PC-9 (cell line): ENCODE measurements at regions not wholly inside any gene's neighbourhood (a gene's known extent, or its start where the extent isn't known, plus 50 kb on each side); places are given as distances from the start of the nearest gene placed in this dataset.
A peak's percentile ranks its signal among the peaks of the same experiment; 100 is the strongest.

Source experiments
- BruUV-seq: library from RNA; stranded (reverse); fragments of 400-500 nt; replicated peaks from 2 replicates; lab custom pipeline; 2021; lab: Mats Ljungman, UMichigan
- CTCF ChIA-PET: fragments of 300-600 bp; sonication (Branson Sonifier 250); formaldehyde crosslinking; loops from one replicate; lab custom pipeline; 2022; ENCODE audit warnings: antibody characterized with exemption; lab: Charles Lee
- POLR2A ChIA-PET: fragments of 300-600 bp; sonication (Branson Sonifier 250); formaldehyde crosslinking; loops from one replicate; lab custom pipeline; 2022; ENCODE audit warnings: antibody characterized with exemption; ENCODE audit not compliant: unreplicated experiment; lab: Charles Lee
- DNase-seq, 2 experiments: peaks; one replicate each; pipeline versions ENCODE4 v3.0.0 to v3.0.0-alpha.2; 2015 to 2022; ENCODE audit warnings: mixed read lengths in 1 of 2
- H2AFZ ChIP-seq: fragments of 200-600 bp; sonication (generic); 2 replicates; pipeline ENCODE4 v1.8.1; 2017; ENCODE audit warnings: antibody characterized with exemption
- H3F3A ChIP-seq: fragments of 200-600 bp; sonication (generic); 2 replicates; pipeline ENCODE4 v1.8.1; 2017; ENCODE audit warnings: antibody characterized with exemption, mild to moderate bottlenecking, low read depth; ENCODE audit not compliant: insufficient read depth
- H3K27ac ChIP-seq: fragments of 200-600 bp; sonication (generic); 2 replicates; pipeline ENCODE4 v1.6.1; 2016; ENCODE audit warnings: mixed run types
- H3K27me3 ChIP-seq: fragments of 200-600 bp; sonication (generic); 2 replicates; pipeline ENCODE4 v1.6.1; 2016; ENCODE audit warnings: low read depth, mixed run types; ENCODE audit not compliant: insufficient read depth
- H3K36me3 ChIP-seq: fragments of 200-600 bp; sonication (generic); 2 replicates; pipeline ENCODE4 v1.6.1; 2016; ENCODE audit warnings: low read depth, mixed run types
- H3K4me1 ChIP-seq: fragments of 200-600 bp; sonication (generic); replicated peaks from 2 replicates; pipeline ENCODE4 v1.6.1; 2016; ENCODE audit warnings: mixed run types; ENCODE audit not compliant: insufficient read depth
- H3K4me2 ChIP-seq: fragments of 200-600 bp; sonication (generic); 2 replicates; pipeline ENCODE4 v1.6.1; 2017; ENCODE audit warnings: mixed run types
- H3K4me3 ChIP-seq: fragments of 200-600 bp; sonication (generic); 2 replicates; pipeline ENCODE4 v1.6.1; 2016; ENCODE audit warnings: mixed run types
- H3K79me2 ChIP-seq: fragments of 200-600 bp; sonication (generic); 2 replicates; pipeline ENCODE4 v1.6.1; 2017; ENCODE audit warnings: low read depth, mixed run types
- H3K9me2 ChIP-seq: fragments of 200-600 bp; sonication (generic); 2 replicates; pipeline ENCODE4 v1.8.1; 2017; ENCODE audit warnings: mild to moderate bottlenecking; ENCODE audit not compliant: insufficient read depth
- H3K9me3 ChIP-seq: fragments of 200-600 bp; sonication (generic); 2 replicates; pipeline ENCODE4 v1.8.1; 2016; ENCODE audit warnings: low read depth; ENCODE audit not compliant: insufficient read depth
- H4K20me1 ChIP-seq: fragments of 200-600 bp; sonication (generic); 2 replicates; pipeline ENCODE4 v1.8.1; 2017; ENCODE audit not compliant: insufficient read depth
- CTCF ChIP-seq: fragments of 200-600 bp; sonication (generic); conservative IDR thresholded peaks from 2 replicates; pipeline ENCODE4 v1.6.1; 2017; ENCODE audit warnings: mixed run types, antibody characterized with exemption, mild to moderate bottlenecking, moderate library complexity
- EZH2 ChIP-seq: fragments of 200-600 bp; sonication (generic); IDR thresholded peaks from 2 replicates; pipeline ENCODE4 v1.8.0; 2017; ENCODE audit warnings: antibody characterized with exemption, low read depth
- intact Hi-C: fragments of 100-400 bp; cut with micrococcal nuclease; formaldehyde crosslinking; loops from one replicate; pipeline ENCODE4 v1.10.0; 2022; ENCODE audit not compliant: unreplicated experiment

- no peaks in the 10 kb centered on the region for H3K9me3 ChIP-seq
- intact Hi-C loops = no loop called here
- H3K27me3 ChIP-seq = peaks cover 97% of the 10 kb centered on the region
- H4K20me1 ChIP-seq = no peaks in the 10 kb centered on the region
- no peaks in the 10 kb centered on the region for H3F3A ChIP-seq
- no peaks in the 10 kb centered on the region for H3K36me3 ChIP-seq
- BruUV-seq = no TSS peak
- DNase-seq = peak in 1 of 2 experiments; percentile 21
- no peak for TF ChIP-seq CTCF
- no peak for TF ChIP-seq EZH2
- no peak overlapping the region for H3K27ac ChIP-seq
- no peak overlapping the region for H2AFZ ChIP-seq
- H3K4me1 ChIP-seq = no peaks in the 10 kb centered on the region
- ChIA-PET POLR2A (no interaction called here), CTCF (no interaction called here)
- no peaks in the 10 kb centered on the region for H3K9me2 ChIP-seq
- H3K79me2 ChIP-seq = no peaks in the 10 kb centered on the region
- no peak overlapping the region for H3K4me2 ChIP-seq
- H3K4me3 ChIP-seq = no peak overlapping the region
Measured at GRCh38 chr20:59437601-59438031, 137.2 kb downstream of the EDN3 start.

GRCh38 chr20:59438201-59438600 is 137.8 kb downstream of the EDN3 start:
- CTCF ChIA-PET = no interaction called here
- H3F3A ChIP-seq = no peaks in the 10 kb centered on the region
- no peaks in the 10 kb centered on the region for H3K9me3 ChIP-seq
- H3K36me3 ChIP-seq = no peaks in the 10 kb centered on the region
- intact Hi-C loops = no loop called here
- H3K27me3 ChIP-seq = peaks cover 97% of the 10 kb centered on the region
- H3K4me2 ChIP-seq = no peak overlapping the region
- TF ChIP-seq EZH2 (no peak), CTCF (no peak)
- no peak overlapping the region for H3K27ac ChIP-seq
- POLR2A ChIA-PET = no interaction called here
- no peaks in the 10 kb centered on the region for H3K79me2 ChIP-seq
- H2AFZ ChIP-seq = no peak overlapping the region
- no peaks in the 10 kb centered on the region for H3K9me2 ChIP-seq
- H3K4me1 ChIP-seq = no peaks in the 10 kb centered on the region
- no peaks in the 10 kb centered on the region for H4K20me1 ChIP-seq
- H3K4me3 ChIP-seq = no peak overlapping the region
- DNase-seq = peak in 1 of 2 experiments; percentile 16
- no TSS peak for BruUV-seq

GRCh38 chr20:59439243-59439642 is 138.8 kb downstream of the EDN3 start:
- no peaks in the 10 kb centered on the region for H3K36me3 ChIP-seq
- no peak overlapping the region for H3K27ac ChIP-seq
- H3K4me2 ChIP-seq = no peak overlapping the region
- H3K4me3 ChIP-seq = no peak overlapping the region
- no peaks in the 10 kb centered on the region for H3K9me3 ChIP-seq
- no TSS peak for BruUV-seq
- POLR2A ChIA-PET = interaction anchor here (0.7 kb wide), 1 partner anchor 455 kb away, joined by 3 read pairs; no protein-coding TSS in a partner anchor
- CTCF ChIA-PET = no interaction called here
- H3K79me2 ChIP-seq = no peaks in the 10 kb centered on the region
- peaks cover 97% of the 10 kb centered on the region for H3K27me3 ChIP-seq
- no peaks in the 10 kb centered on the region for H4K20me1 ChIP-seq
- no peak overlapping the region for H2AFZ ChIP-seq
- H3K4me1 ChIP-seq = no peaks in the 10 kb centered on the region
- TF ChIP-seq EZH2 (no peak), CTCF (no peak; the same call in 1 of the 2 replicates)
- DNase-seq = peak in 1 of 2 experiments; percentile 29
- intact Hi-C loops = no loop called here
- H3K9me2 ChIP-seq = no peaks in the 10 kb centered on the region
- no peaks in the 10 kb centered on the region for H3F3A ChIP-seq
